IMR-90 (cell line): ENCODE measurements at regions not wholly inside any gene's neighbourhood (a gene's known extent, or its start where the extent isn't known, plus 50 kb on each side); places are given as distances from the start of the nearest gene placed in this dataset.

Experiments used
- BHLHE40 ChIP-seq: fragments of 150-350 bp; IDR thresholded peaks from 2 replicates; pipeline ENCODE4 v1.6.1; 2016; ENCODE audit warnings: mild to moderate bottlenecking, low read depth, low read length
- MAFK ChIP-seq: IDR thresholded peaks from 2 replicates; pipeline ENCODE4 v1.6.1; 2012; ENCODE audit warnings: low read depth, low read length, improper control_type of control experiment
- MXI1 ChIP-seq: IDR thresholded peaks from 2 replicates; pipeline ENCODE4 v1.6.1; 2012; ENCODE audit warnings: low read depth, mild to moderate bottlenecking, low read length, moderate library complexity, borderline replicate concordance
- NFE2L2 ChIP-seq: fragments of 150-350 bp; IDR thresholded peaks from 2 replicates; pipeline ENCODE4 v1.6.1; 2016; ENCODE audit warnings: low read depth, mild to moderate bottlenecking, low read length
- POLR2A ChIP-seq: IDR thresholded peaks from 2 replicates; pipeline ENCODE4 v1.6.1; 2012; ENCODE audit warnings: mild to moderate bottlenecking, low read depth, low read length
- RAD21 ChIP-seq: IDR thresholded peaks from 2 replicates; pipeline ENCODE4 v1.6.1; 2012; ENCODE audit warnings: low read length, improper control_type of control experiment
- RFX5 ChIP-seq: IDR thresholded peaks from 2 replicates; pipeline ENCODE4 v1.8.0; 2012; ENCODE audit warnings: low read depth, mild to moderate bottlenecking, low read length, moderate library complexity
- TF ChIP-seq, protein P1 (sequence below): conservative IDR thresholded peaks from 2 replicates; pipeline ENCODE4 v1.5.1; 2012; ENCODE audit warnings: mild to moderate bottlenecking, low read depth, low read length, improper control_type of control experiment
- TF ChIP-seq, protein P2 (sequence below): fragments of 150-350 bp; IDR thresholded peaks from 2 replicates; pipeline ENCODE4 v1.6.1; 2016; ENCODE audit warnings: low read depth, mild to moderate bottlenecking, low read length, moderate library complexity, borderline replicate concordance
- TF ChIP-seq, protein P3 (sequence below): fragments of 150-350 bp; IDR thresholded peaks from 2 replicates; pipeline ENCODE4 v1.6.1; 2017; ENCODE audit warnings: mild to moderate bottlenecking, antibody characterized with exemption, low read length, low read depth

DNA sequence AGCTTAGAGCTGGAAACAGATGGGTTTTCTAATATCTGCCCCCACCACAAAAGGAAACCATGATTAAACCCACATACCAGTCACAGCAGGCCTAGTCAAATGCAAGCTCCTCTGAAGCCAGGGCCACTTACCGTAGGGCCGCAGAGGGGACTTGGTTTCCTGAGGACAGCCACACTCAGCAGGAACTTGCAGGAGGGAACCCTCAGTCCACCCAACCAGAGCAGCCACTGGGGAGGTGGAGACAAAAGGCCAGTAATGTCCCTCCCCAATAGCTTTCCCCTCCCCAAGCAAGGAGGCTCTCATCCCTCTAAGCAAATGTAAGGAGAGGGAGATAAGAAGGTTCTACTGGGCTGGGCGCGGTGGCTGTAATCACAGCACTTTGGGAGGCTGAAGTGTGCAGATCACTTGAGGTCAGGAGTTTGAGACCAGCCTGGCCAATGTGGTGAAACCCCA, 384.4 kb upstream of the JARID2 start:
- TF ChIP-seq, protein P1, sequence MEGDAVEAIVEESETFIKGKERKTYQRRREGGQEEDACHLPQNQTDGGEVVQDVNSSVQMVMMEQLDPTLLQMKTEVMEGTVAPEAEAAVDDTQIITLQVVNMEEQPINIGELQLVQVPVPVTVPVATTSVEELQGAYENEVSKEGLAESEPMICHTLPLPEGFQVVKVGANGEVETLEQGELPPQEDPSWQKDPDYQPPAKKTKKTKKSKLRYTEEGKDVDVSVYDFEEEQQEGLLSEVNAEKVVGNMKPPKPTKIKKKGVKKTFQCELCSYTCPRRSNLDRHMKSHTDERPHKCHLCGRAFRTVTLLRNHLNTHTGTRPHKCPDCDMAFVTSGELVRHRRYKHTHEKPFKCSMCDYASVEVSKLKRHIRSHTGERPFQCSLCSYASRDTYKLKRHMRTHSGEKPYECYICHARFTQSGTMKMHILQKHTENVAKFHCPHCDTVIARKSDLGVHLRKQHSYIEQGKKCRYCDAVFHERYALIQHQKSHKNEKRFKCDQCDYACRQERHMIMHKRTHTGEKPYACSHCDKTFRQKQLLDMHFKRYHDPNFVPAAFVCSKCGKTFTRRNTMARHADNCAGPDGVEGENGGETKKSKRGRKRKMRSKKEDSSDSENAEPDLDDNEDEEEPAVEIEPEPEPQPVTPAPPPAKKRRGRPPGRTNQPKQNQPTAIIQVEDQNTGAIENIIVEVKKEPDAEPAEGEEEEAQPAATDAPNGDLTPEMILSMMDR, result no peak
- TF ChIP-seq, protein P2, sequence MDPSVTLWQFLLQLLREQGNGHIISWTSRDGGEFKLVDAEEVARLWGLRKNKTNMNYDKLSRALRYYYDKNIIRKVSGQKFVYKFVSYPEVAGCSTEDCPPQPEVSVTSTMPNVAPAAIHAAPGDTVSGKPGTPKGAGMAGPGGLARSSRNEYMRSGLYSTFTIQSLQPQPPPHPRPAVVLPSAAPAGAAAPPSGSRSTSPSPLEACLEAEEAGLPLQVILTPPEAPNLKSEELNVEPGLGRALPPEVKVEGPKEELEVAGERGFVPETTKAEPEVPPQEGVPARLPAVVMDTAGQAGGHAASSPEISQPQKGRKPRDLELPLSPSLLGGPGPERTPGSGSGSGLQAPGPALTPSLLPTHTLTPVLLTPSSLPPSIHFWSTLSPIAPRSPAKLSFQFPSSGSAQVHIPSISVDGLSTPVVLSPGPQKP, result no peak
- TF ChIP-seq, protein P3, sequence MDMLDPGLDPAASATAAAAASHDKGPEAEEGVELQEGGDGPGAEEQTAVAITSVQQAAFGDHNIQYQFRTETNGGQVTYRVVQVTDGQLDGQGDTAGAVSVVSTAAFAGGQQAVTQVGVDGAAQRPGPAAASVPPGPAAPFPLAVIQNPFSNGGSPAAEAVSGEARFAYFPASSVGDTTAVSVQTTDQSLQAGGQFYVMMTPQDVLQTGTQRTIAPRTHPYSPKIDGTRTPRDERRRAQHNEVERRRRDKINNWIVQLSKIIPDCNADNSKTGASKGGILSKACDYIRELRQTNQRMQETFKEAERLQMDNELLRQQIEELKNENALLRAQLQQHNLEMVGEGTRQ, result no peak
- TF ChIP-seq POLR2A, result no peak
- no peak for TF ChIP-seq BHLHE40
- no peak for TF ChIP-seq MAFK
- no peak for TF ChIP-seq MXI1
- TF ChIP-seq RFX5, result no peak
- no peak for TF ChIP-seq RAD21
- TF ChIP-seq NFE2L2, result no peak
